Liver (tissue), 3 donors: ENCODE measurements at regions not wholly inside any gene's neighbourhood (a gene's known extent, or its start where the extent isn't known, plus 50 kb on each side); places are given as distances from the start of the nearest gene placed in this dataset.

Source experiments
- EGR1 ChIP-seq, 2 donors: IDR thresholded peaks; 2 replicates each; pipeline ENCODE4 v1.6.1; 2016 to 2018; ENCODE audit warnings: antibody characterized with exemption in 2 of 2, low read depth in 2 of 2
- FOXA2 ChIP-seq: IDR thresholded peaks from 2 replicates; pipeline ENCODE4 v1.6.1; 2016; ENCODE audit warnings: antibody characterized with exemption
- GABPA ChIP-seq, 2 donors: IDR thresholded peaks in 1 of 2; conservative IDR thresholded peaks in 1 of 2; 2 replicates each; pipeline ENCODE4 v1.6.1; 2016; ENCODE audit warnings: antibody characterized with exemption in 2 of 2, mild to moderate bottlenecking in 1 of 2, moderate library complexity in 1 of 2
- JUND ChIP-seq, 2 donors: IDR thresholded peaks; 2 replicates each; pipeline ENCODE4 v1.6.1; 2016; ENCODE audit warnings: antibody characterized with exemption in 2 of 2
- NR2F2 ChIP-seq: IDR thresholded peaks from 2 replicates; pipeline ENCODE4 v1.6.1; 2016; ENCODE audit warnings: antibody characterized with exemption
- RAD21 ChIP-seq, 2 donors: IDR thresholded peaks; 2 replicates each; pipeline ENCODE4 v1.6.1; 2016; ENCODE audit warnings: antibody characterized with exemption in 2 of 2, mild to moderate bottlenecking in 2 of 2
- SP1 ChIP-seq: IDR thresholded peaks from 2 replicates; pipeline ENCODE4 v1.6.1; 2018; ENCODE audit warnings: antibody characterized with exemption, mild to moderate bottlenecking
- TAF1 ChIP-seq: conservative IDR thresholded peaks from 2 replicates; pipeline ENCODE4 v1.6.1; 2016; ENCODE audit warnings: antibody characterized with exemption, mild to moderate bottlenecking
- YY1 ChIP-seq: IDR thresholded peaks from 2 replicates; pipeline ENCODE4 v1.6.1; 2016; ENCODE audit warnings: antibody characterized with exemption, mild to moderate bottlenecking
- TF ChIP-seq, protein P1 (sequence below): IDR thresholded peaks from 2 replicates; pipeline ENCODE4 v1.6.1; 2016; ENCODE audit warnings: antibody characterized with exemption
- TF ChIP-seq, protein P2 (sequence below): fragments of 150-350 bp; IDR thresholded peaks from 2 replicates; pipeline ENCODE4 v1.5.1; 2017; ENCODE audit warnings: improper control_type of control experiment, low read depth, low read length; ENCODE audit not compliant: missing input control
- TF ChIP-seq, protein P3 (sequence below): IDR thresholded peaks from 2 replicates; pipeline ENCODE4 v1.6.1; 2016; ENCODE audit warnings: antibody characterized with exemption
- TF ChIP-seq, protein P4 (sequence below): IDR thresholded peaks from 2 replicates; pipeline ENCODE4 v1.6.1; 2016; ENCODE audit warnings: antibody characterized with exemption, mild to moderate bottlenecking
- TF ChIP-seq, protein P5 (sequence below): IDR thresholded peaks from 2 replicates; pipeline ENCODE4 v1.6.1; 2016; ENCODE audit warnings: antibody characterized with exemption
- donor health status: healthy.
- donor health status: healthy.

DNA sequence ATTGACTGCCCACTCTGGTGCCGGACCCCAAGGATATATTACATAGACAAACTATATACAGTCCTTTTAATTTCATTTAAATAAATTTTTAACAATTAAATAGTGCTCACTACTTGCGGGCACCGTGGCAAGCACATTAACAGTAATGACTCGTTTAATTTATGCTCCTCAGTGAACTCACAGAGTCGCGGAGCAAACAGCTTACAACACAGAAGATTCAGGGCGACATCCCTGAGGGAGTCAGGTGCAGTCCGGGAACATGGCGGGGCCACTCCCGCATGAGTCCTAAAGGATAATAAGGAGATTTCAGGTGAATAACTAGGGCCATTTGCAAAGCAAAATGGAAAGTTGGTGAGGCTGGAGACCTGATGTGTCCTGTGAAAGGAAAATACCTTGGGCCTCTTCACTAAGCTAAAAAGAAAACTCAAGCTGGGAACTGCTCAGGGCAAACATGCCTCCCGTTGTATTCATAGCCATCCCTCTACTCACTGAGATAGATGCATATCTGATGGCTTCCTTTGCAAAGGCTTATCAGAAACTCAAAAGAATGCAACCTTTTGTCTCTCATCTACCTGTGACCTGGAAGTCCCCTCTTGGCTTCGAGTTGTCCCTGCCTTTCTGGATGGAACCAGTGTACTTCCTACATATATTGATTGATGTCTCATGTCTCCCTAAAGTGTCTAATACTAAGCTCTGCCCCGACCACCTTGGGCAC is 125.6 kb downstream of the KLF6 start:
- TF ChIP-seq, protein P1, sequence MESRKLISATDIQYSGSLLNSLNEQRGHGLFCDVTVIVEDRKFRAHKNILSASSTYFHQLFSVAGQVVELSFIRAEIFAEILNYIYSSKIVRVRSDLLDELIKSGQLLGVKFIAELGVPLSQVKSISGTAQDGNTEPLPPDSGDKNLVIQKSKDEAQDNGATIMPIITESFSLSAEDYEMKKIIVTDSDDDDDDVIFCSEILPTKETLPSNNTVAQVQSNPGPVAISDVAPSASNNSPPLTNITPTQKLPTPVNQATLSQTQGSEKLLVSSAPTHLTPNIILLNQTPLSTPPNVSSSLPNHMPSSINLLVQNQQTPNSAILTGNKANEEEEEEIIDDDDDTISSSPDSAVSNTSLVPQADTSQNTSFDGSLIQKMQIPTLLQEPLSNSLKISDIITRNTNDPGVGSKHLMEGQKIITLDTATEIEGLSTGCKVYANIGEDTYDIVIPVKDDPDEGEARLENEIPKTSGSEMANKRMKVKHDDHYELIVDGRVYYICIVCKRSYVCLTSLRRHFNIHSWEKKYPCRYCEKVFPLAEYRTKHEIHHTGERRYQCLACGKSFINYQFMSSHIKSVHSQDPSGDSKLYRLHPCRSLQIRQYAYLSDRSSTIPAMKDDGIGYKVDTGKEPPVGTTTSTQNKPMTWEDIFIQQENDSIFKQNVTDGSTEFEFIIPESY, result no peak
- TF ChIP-seq, protein P2, sequence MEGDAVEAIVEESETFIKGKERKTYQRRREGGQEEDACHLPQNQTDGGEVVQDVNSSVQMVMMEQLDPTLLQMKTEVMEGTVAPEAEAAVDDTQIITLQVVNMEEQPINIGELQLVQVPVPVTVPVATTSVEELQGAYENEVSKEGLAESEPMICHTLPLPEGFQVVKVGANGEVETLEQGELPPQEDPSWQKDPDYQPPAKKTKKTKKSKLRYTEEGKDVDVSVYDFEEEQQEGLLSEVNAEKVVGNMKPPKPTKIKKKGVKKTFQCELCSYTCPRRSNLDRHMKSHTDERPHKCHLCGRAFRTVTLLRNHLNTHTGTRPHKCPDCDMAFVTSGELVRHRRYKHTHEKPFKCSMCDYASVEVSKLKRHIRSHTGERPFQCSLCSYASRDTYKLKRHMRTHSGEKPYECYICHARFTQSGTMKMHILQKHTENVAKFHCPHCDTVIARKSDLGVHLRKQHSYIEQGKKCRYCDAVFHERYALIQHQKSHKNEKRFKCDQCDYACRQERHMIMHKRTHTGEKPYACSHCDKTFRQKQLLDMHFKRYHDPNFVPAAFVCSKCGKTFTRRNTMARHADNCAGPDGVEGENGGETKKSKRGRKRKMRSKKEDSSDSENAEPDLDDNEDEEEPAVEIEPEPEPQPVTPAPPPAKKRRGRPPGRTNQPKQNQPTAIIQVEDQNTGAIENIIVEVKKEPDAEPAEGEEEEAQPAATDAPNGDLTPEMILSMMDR, result no peak
- TF ChIP-seq TAF1, result no peak
- no peak for TF ChIP-seq EGR1 (IDR thresholded peaks at IDR 0.05; ENCODE audit: low read depth in 2 of 2)
- TF ChIP-seq, protein P3, sequence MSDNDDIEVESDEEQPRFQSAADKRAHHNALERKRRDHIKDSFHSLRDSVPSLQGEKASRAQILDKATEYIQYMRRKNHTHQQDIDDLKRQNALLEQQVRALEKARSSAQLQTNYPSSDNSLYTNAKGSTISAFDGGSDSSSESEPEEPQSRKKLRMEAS, result no peak
- no peak for TF ChIP-seq RAD21 (IDR thresholded peaks at IDR 0.05)
- no peak for TF ChIP-seq SP1
- TF ChIP-seq, protein P4, sequence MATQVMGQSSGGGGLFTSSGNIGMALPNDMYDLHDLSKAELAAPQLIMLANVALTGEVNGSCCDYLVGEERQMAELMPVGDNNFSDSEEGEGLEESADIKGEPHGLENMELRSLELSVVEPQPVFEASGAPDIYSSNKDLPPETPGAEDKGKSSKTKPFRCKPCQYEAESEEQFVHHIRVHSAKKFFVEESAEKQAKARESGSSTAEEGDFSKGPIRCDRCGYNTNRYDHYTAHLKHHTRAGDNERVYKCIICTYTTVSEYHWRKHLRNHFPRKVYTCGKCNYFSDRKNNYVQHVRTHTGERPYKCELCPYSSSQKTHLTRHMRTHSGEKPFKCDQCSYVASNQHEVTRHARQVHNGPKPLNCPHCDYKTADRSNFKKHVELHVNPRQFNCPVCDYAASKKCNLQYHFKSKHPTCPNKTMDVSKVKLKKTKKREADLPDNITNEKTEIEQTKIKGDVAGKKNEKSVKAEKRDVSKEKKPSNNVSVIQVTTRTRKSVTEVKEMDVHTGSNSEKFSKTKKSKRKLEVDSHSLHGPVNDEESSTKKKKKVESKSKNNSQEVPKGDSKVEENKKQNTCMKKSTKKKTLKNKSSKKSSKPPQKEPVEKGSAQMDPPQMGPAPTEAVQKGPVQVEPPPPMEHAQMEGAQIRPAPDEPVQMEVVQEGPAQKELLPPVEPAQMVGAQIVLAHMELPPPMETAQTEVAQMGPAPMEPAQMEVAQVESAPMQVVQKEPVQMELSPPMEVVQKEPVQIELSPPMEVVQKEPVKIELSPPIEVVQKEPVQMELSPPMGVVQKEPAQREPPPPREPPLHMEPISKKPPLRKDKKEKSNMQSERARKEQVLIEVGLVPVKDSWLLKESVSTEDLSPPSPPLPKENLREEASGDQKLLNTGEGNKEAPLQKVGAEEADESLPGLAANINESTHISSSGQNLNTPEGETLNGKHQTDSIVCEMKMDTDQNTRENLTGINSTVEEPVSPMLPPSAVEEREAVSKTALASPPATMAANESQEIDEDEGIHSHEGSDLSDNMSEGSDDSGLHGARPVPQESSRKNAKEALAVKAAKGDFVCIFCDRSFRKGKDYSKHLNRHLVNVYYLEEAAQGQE, result no peak
- no peak for TF ChIP-seq YY1
- TF ChIP-seq, protein P5, sequence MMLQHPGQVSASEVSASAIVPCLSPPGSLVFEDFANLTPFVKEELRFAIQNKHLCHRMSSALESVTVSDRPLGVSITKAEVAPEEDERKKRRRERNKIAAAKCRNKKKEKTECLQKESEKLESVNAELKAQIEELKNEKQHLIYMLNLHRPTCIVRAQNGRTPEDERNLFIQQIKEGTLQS, result no peak
- no peak for TF ChIP-seq GABPA (IDR thresholded peaks at IDR 0.05 in 1 of 2, conservative IDR thresholded peaks at IDR 0.05 in 1 of 2)
- TF ChIP-seq NR2F2, result no peak
- TF ChIP-seq JUND (IDR thresholded peaks at IDR 0.05), result no peak
- TF ChIP-seq FOXA2, result no peak
